GM12878 (cell line): ENCODE measurements at regions not wholly inside any gene's neighbourhood (a gene's known extent, or its start where the extent isn't known, plus 50 kb on each side); places are given as distances from the start of the nearest gene placed in this dataset.
A peak's percentile ranks its signal among the peaks of the same experiment; 100 is the strongest.

Experiments used
- ATAC-seq: fragments of 200-7000 bp; cut with Tn5 transposase; 3 replicates; pipeline ENCODE4 v1.9.1; 2020; ENCODE audit warnings: mild to moderate bottlenecking, moderate library complexity
- BruUV-seq: library from RNA; stranded (reverse); fragments of 400-500 nt; replicated peaks from 2 replicates; lab custom pipeline; 2021; lab: Mats Ljungman, UMichigan
- CTCF ChIA-PET: fragments of 300-600 bp; sonication (Branson Sonifier 250); formaldehyde crosslinking; extraction: SDS; loops from one replicate; lab custom pipeline; 2021; ENCODE audit warnings: inconsistent platforms; lab: Yijun Ruan, JAX
- POLR2A ChIA-PET: fragments of 350-600 bp; formaldehyde crosslinking; extraction: SDS; loops from one replicate; lab custom pipeline; 2021; ENCODE audit warnings: inconsistent platforms; lab: Charles Lee
- RAD21 ChIA-PET: fragments of 300-600 bp; sonication (Branson Sonifier 250); formaldehyde crosslinking; loops from one replicate; lab custom pipeline; 2023; ENCODE audit warnings: antibody characterized with exemption; ENCODE audit not compliant: unreplicated experiment; lab: Charles Lee
- SMC1A ChIA-PET: fragments of 300-600 bp; sonication (Branson Sonifier 250); formaldehyde crosslinking; loops from one replicate; lab custom pipeline; 2023; ENCODE audit not compliant: unreplicated experiment, uncharacterized antibody; lab: Charles Lee
- DNase-seq: peaks from one replicate; pipeline ENCODE4 v3.0.0-alpha.2; 2011; ENCODE audit warnings: low read depth, low spot score
- FAIRE-seq: peaks from 3 replicates; lab custom pipeline; 2011; peaks lifted over from hg19 to GRCh38; lab: Jason Lieb, UNC
- H2AFZ ChIP-seq: 2 replicates; pipeline ENCODE4 v1.6.0; 2011; ENCODE audit warnings: low read depth, low read length, control low read depth; ENCODE audit not compliant: control insufficient read depth
- H3K27ac ChIP-seq: 2 replicates; pipeline ENCODE4 v1.5.1; 2011; ENCODE audit warnings: control low read depth; ENCODE audit not compliant: control insufficient read depth, insufficient read depth
- H3K27me3 ChIP-seq, 2 experiments: replicated peaks in 1 of 2; 2 replicates each; pipeline versions ENCODE4 v1.6.0 to v1.6.1; 2011; ENCODE audit warnings: low read length in 1 of 2; ENCODE audit not compliant: control insufficient read depth in 2 of 2, insufficient read depth in 2 of 2
- H3K36me3 ChIP-seq, 2 experiments: 2 replicates each; pipeline ENCODE4 v1.5.1; 2011; ENCODE audit warnings: low read length in 1 of 2; ENCODE audit not compliant: control insufficient read depth in 2 of 2, insufficient read depth in 2 of 2
- H3K4me1 ChIP-seq: 2 replicates; pipeline ENCODE4 v1.6.1; 2011; ENCODE audit warnings: mild to moderate bottlenecking, low read length, moderate library complexity, mixed read lengths; ENCODE audit not compliant: control insufficient read depth, insufficient read depth
- H3K4me2 ChIP-seq: 2 replicates; pipeline ENCODE4 v1.6.0; 2011; ENCODE audit warnings: control low read depth; ENCODE audit not compliant: control insufficient read depth, insufficient read depth
- H3K4me3 ChIP-seq: fragments of 200-600 bp; sonication (generic); 2 replicates; pipeline ENCODE4 v1.5.1; 2016
- H3K79me2 ChIP-seq: 2 replicates; pipeline ENCODE4 v1.6.0; 2011; ENCODE audit warnings: low read length; ENCODE audit not compliant: control insufficient read depth, insufficient read depth
- H3K9ac ChIP-seq: 2 replicates; pipeline ENCODE4 v1.8.0; 2011; ENCODE audit warnings: low read length, control low read depth, mixed read lengths; ENCODE audit not compliant: control insufficient read depth, insufficient read depth
- H3K9me3 ChIP-seq: replicated peaks from 3 replicates; pipeline ENCODE4 v1.5.1; 2011; ENCODE audit warnings: mild to moderate bottlenecking, low read length; ENCODE audit not compliant: control insufficient read depth, insufficient read depth
- H4K20me1 ChIP-seq: 2 replicates; pipeline ENCODE4 v1.6.0; 2011; ENCODE audit not compliant: control insufficient read depth, insufficient read depth
- CHD2 ChIP-seq: IDR thresholded peaks from 2 replicates; pipeline ENCODE4 v1.6.1; 2011; ENCODE audit warnings: low read depth, low read length, improper control_type of control experiment, borderline replicate concordance
- NFIC ChIP-seq: IDR thresholded peaks from 2 replicates; pipeline ENCODE4 v1.6.1; 2012; ENCODE audit warnings: low read depth, mild to moderate bottlenecking, inconsistent platforms, low read length, moderate library complexity
- RAD21 ChIP-seq: IDR thresholded peaks from 2 replicates; pipeline ENCODE4 v1.6.1; 2011; ENCODE audit warnings: mild to moderate bottlenecking, low read depth, low read length, moderate library complexity; ENCODE audit not compliant: insufficient read depth
- SMC3 ChIP-seq: IDR thresholded peaks from 2 replicates; pipeline ENCODE4 v1.6.1; 2011; ENCODE audit warnings: low read length, improper control_type of control experiment, borderline replicate concordance
- WGBS: methylation state at CpG from one replicate; pipeline ENCODE4 v1.1.6; 2016; ENCODE audit warnings: low lambda C conversion rate; ENCODE audit not compliant: insufficient replicate concordance, insufficient coverage; ENCODE audit errors: missing lambda C conversion rate; 5-methylcytosine and 5-hydroxymethylcytosine counted together
- in situ Hi-C: fragments of 300-500 bp; cut with MboI; formaldehyde crosslinking; loops from 9 replicates; pipeline ENCODE4 v1.14.3; 2018; ENCODE audit warnings: mixed read lengths
- intact Hi-C: fragments of 100-400 bp; cut with micrococcal nuclease; formaldehyde crosslinking; loops from one replicate; pipeline ENCODE4 v1.14.2; 2022; ENCODE audit not compliant: unreplicated experiment
- TF ChIP-seq, protein P1 (sequence below): fragments of 450-650 bp; IDR thresholded peaks from 2 replicates; pipeline ENCODE4 v1.6.1; 2017; ENCODE audit warnings: mild to moderate bottlenecking
- TF ChIP-seq, protein P2 (sequence below): fragments of 450-650 bp; IDR thresholded peaks from 2 replicates; pipeline ENCODE4 v1.6.1; 2017; ENCODE audit warnings: mild to moderate bottlenecking, low read depth, inconsistent platforms; ENCODE audit not compliant: poor library complexity, severe bottlenecking
- TF ChIP-seq, protein P3 (sequence below): fragments of 450-650 bp; IDR thresholded peaks from 2 replicates; pipeline ENCODE4 v1.6.1; 2018; ENCODE audit warnings: borderline replicate concordance, mild to moderate bottlenecking; ENCODE audit not compliant: partially characterized antibody
- TF ChIP-seq, protein P4 (sequence below), 3 experiments: IDR thresholded peaks in 2 of 3; conservative IDR thresholded peaks in 1 of 3; 2 replicates each; pipeline ENCODE4 v1.5.1; 2011; ENCODE audit warnings: low read depth in 3 of 3, low read length in 3 of 3, mild to moderate bottlenecking in 3 of 3, control low read depth in 2 of 3, moderate library complexity in 2 of 3, inconsistent platforms in 1 of 3, mixed read lengths in 1 of 3; ENCODE audit not compliant: control insufficient read depth in 2 of 3, insufficient read depth in 1 of 3; ENCODE audit errors: extremely low read depth in 1 of 3

DNA sequence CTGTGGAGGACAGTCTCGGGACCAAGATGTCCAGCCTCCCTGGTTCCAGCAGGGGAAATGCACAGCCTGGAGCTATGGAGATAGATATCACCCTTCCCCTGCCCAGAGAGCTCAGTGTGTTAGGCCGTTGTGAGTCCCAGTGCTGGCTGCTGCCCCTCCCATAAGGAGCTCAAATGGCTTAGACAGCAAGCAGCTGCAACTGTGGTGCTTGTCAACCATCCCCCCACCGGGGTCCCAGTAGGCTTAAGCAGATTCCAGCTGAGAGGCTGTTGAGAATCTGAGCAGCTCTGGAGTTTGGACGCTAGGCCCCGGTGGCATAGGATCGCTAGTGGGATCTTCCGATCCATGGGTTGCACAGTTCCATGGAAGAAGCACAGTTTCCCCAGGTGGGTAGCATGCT, 181.8 kb upstream of the POF1B start (continued):
- TF ChIP-seq, protein P1, sequence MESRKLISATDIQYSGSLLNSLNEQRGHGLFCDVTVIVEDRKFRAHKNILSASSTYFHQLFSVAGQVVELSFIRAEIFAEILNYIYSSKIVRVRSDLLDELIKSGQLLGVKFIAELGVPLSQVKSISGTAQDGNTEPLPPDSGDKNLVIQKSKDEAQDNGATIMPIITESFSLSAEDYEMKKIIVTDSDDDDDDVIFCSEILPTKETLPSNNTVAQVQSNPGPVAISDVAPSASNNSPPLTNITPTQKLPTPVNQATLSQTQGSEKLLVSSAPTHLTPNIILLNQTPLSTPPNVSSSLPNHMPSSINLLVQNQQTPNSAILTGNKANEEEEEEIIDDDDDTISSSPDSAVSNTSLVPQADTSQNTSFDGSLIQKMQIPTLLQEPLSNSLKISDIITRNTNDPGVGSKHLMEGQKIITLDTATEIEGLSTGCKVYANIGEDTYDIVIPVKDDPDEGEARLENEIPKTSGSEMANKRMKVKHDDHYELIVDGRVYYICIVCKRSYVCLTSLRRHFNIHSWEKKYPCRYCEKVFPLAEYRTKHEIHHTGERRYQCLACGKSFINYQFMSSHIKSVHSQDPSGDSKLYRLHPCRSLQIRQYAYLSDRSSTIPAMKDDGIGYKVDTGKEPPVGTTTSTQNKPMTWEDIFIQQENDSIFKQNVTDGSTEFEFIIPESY, result no peak
- TF ChIP-seq, protein P2, sequence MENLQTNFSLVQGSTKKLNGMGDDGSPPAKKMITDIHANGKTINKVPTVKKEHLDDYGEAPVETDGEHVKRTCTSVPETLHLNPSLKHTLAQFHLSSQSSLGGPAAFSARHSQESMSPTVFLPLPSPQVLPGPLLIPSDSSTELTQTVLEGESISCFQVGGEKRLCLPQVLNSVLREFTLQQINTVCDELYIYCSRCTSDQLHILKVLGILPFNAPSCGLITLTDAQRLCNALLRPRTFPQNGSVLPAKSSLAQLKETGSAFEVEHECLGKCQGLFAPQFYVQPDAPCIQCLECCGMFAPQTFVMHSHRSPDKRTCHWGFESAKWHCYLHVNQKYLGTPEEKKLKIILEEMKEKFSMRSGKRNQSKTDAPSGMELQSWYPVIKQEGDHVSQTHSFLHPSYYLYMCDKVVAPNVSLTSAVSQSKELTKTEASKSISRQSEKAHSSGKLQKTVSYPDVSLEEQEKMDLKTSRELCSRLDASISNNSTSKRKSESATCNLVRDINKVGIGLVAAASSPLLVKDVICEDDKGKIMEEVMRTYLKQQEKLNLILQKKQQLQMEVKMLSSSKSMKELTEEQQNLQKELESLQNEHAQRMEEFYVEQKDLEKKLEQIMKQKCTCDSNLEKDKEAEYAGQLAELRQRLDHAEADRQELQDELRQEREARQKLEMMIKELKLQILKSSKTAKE, result no peak
- no peak for TF ChIP-seq CHD2
- TF ChIP-seq, protein P3, sequence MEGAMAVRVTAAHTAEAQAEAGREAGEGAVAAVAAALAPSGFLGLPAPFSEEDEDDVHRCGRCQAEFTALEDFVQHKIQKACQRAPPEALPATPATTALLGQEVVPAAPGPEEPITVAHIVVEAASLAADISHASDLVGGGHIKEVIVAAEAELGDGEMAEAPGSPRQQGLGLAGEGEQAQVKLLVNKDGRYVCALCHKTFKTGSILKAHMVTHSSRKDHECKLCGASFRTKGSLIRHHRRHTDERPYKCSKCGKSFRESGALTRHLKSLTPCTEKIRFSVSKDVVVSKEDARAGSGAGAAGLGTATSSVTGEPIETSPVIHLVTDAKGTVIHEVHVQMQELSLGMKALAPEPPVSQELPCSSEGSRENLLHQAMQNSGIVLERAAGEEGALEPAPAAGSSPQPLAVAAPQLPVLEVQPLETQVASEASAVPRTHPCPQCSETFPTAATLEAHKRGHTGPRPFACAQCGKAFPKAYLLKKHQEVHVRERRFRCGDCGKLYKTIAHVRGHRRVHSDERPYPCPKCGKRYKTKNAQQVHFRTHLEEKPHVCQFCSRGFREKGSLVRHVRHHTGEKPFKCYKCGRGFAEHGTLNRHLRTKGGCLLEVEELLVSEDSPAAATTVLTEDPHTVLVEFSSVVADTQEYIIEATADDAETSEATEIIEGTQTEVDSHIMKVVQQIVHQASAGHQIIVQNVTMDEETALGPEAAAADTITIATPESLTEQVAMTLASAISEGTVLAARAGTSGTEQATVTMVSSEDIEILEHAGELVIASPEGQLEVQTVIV, result no peak

DNA sequence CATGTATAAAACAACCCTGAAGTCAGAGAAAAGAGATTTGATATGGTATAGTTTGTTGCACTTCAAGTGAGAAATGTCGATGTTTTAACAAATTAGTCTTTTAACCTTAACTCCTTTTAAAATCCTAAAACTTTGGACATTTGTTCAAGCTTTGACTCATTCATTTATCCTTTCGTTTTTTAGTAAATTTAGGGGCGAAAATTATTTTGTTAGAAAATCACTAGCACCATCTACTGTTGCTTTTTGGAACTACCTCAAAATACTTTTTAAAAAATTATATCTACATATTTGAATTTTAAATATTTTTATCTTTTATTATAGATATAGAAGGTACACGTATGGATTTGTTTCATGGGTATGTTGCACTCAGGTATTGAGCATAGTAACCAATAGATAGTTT, 165.1 kb upstream of the POF1B start:
- RAD21 ChIA-PET, result interaction anchor here (1.0 to 1.3 kb wide), 2 partner anchors 431 to 434 kb away, joined by 3 to 8 read pairs; no protein-coding TSS in a partner anchor
- SMC1A ChIA-PET, result interaction anchor here (1.0 to 2.5 kb wide), 3 partner anchors 431 to 460 kb away, joined by 4 to 19 read pairs (median 4); no protein-coding TSS in a partner anchor
- DNase-seq (no peak), FAIRE-seq (peak; percentile 73), ATAC-seq (no peak)
- in situ Hi-C loops, result loop anchor here (5.0 kb wide), 1 partner anchor 432 kb away; no protein-coding TSS in a partner anchor
- no peak overlapping the region for H3K4me3 ChIP-seq
- no peaks in the 10 kb centered on the region for H3K79me2 ChIP-seq
- intact Hi-C loops, result loop anchor here (1.0 kb wide), 2 partner anchors 433 to 460 kb away; no protein-coding TSS in a partner anchor
- 0% methylated on average over 4 of the region's 4 CpGs for WGBS
- H3K4me1 ChIP-seq, result no peaks in the 10 kb centered on the region
- no peak overlapping the region for H3K4me2 ChIP-seq
- no peaks in the 10 kb centered on the region for H3K36me3 ChIP-seq
- POLR2A ChIA-PET, result no interaction called here
- H2AFZ ChIP-seq, result no peak overlapping the region
- CTCF ChIA-PET, result interaction anchor here (0.6 to 4.5 kb wide), 5 partner anchors 17 to 433 kb away, joined by 3 to 55 read pairs (median 3); partner anchors contain the start of gene POF1B
- H3K27me3 ChIP-seq, result no peaks in the 10 kb centered on the region
- TF ChIP-seq NFIC (no peak), RAD21 (0 out of 2 replicates have a peak, but pooled peaks have one; percentile 35), SMC3 (peak; percentile 29; the same call in 1 of the 2 replicates)
- TF ChIP-seq, protein P4, sequence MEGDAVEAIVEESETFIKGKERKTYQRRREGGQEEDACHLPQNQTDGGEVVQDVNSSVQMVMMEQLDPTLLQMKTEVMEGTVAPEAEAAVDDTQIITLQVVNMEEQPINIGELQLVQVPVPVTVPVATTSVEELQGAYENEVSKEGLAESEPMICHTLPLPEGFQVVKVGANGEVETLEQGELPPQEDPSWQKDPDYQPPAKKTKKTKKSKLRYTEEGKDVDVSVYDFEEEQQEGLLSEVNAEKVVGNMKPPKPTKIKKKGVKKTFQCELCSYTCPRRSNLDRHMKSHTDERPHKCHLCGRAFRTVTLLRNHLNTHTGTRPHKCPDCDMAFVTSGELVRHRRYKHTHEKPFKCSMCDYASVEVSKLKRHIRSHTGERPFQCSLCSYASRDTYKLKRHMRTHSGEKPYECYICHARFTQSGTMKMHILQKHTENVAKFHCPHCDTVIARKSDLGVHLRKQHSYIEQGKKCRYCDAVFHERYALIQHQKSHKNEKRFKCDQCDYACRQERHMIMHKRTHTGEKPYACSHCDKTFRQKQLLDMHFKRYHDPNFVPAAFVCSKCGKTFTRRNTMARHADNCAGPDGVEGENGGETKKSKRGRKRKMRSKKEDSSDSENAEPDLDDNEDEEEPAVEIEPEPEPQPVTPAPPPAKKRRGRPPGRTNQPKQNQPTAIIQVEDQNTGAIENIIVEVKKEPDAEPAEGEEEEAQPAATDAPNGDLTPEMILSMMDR (IDR thresholded peaks at IDR 0.05 in 2 of 3, conservative IDR thresholded peaks at IDR 0.05 in 1 of 3; ENCODE audit: control insufficient read depth in 2 of 3, extremely low read depth in 1 of 3, insufficient read depth in 1 of 3, low read depth in 3 of 3, low read length in 3 of 3), result peak in 2 of 3 experiments; percentile 23 to 34; a peak in 3 of 6 replicates
- H3K9me3 ChIP-seq, result no peaks in the 10 kb centered on the region
- BruUV-seq, result no TSS peak
- no peaks in the 10 kb centered on the region for H4K20me1 ChIP-seq
- no peak overlapping the region for H3K27ac ChIP-seq
- H3K9ac ChIP-seq, result no peak overlapping the region
